ENCODE measurements at regions not wholly inside any gene's neighbourhood (a gene's known extent, or its start where the extent isn't known, plus 50 kb on each side); places are given as distances from the start of the nearest gene placed in this dataset.

DNA sequence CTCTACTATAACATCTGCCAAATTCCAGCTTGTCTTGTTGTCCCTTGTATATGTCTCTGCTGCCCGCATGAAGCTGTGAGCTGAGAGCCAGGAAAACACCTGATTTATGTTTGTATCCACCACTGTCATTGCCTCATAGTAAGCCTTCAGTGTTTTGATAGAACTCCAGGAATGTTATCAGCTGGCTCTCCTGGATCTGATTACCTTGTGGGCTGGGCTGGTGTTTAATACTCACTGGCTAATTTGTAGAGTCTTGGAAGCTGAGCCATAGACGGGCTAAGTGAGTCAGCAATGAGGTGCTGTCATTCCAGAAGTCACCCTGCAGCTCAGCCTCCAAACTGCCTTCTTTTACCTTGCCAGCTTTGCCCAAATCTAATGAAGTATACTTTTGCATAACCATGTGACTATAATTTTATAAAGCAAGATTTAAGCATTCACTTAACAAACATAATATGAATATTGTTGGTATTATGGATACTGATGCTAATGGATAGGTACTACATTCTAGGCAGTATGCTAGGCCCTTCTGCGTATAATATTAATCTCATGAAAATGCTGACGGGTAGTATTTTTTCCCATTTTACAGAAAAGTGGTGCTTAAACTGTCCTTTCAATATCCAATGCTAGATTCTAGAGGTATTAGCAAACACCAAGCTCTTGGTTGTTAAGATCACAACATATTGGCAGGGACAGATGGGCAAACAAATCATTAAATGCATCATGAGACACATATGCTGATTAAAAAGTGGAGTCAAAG, 62.7 kb upstream of the GATA6 start:
- TF ChIP-seq, protein P1, sequence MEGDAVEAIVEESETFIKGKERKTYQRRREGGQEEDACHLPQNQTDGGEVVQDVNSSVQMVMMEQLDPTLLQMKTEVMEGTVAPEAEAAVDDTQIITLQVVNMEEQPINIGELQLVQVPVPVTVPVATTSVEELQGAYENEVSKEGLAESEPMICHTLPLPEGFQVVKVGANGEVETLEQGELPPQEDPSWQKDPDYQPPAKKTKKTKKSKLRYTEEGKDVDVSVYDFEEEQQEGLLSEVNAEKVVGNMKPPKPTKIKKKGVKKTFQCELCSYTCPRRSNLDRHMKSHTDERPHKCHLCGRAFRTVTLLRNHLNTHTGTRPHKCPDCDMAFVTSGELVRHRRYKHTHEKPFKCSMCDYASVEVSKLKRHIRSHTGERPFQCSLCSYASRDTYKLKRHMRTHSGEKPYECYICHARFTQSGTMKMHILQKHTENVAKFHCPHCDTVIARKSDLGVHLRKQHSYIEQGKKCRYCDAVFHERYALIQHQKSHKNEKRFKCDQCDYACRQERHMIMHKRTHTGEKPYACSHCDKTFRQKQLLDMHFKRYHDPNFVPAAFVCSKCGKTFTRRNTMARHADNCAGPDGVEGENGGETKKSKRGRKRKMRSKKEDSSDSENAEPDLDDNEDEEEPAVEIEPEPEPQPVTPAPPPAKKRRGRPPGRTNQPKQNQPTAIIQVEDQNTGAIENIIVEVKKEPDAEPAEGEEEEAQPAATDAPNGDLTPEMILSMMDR (conservative IDR thresholded peaks at IDR 0.05; ENCODE audit: low read depth, low read length), result no peak
- TF ChIP-seq EZH2phosphoT487 (IDR thresholded peaks at IDR 0.05; ENCODE audit: borderline replicate concordance, low read length), result no peak
